ENCODE measurements at regions not wholly inside any gene's neighbourhood (a gene's known extent, or its start where the extent isn't known, plus 50 kb on each side); places are given as distances from the start of the nearest gene placed in this dataset.

- Histone ChIP-seq H4K20me1 (ENCODE audit: insufficient read depth, low read length) (no peaks in the 10 kb centered on the region), H3K27me3 (ENCODE audit: control insufficient read depth in 1 of 2, insufficient read depth in 2 of 2, low read length in 2 of 2) (no peaks in the 10 kb centered on the region; a peak in 1 of 5 replicates), H3K79me2 (ENCODE audit: insufficient read depth, low read length) (no peaks in the 10 kb centered on the region), H3K4me2 (ENCODE audit: low read depth, low read length) (no peak overlapping the region), H3K9ac (ENCODE audit: insufficient read depth, low read depth, low read length) (no peak overlapping the region), H3K36me3 (replicated peaks in 1 of 2; ENCODE audit: control insufficient read depth in 1 of 2, insufficient read depth in 2 of 2, low read length in 2 of 2) (no peaks in the 10 kb centered on the region), H3K4me3 (replicated peaks in 1 of 3; ENCODE audit: insufficient read depth in 1 of 3, low read depth in 2 of 3, low read length in 3 of 3) (no peak overlapping the region), H3K4me1 (ENCODE audit: insufficient read depth, low read length) (no peaks in the 10 kb centered on the region), H2AFZ (ENCODE audit: low read length) (no peak overlapping the region), H3K9me3 (ENCODE audit: low read length) (no peaks in the 10 kb centered on the region), H3K27ac (ENCODE audit: extremely low read length, insufficient read depth, low read length) (no peak overlapping the region)
- BruUV-seq (replicated peaks), result no TSS peak
- FAIRE-seq, result no peak
- no peak for DNase-seq (ENCODE audit: low spot score)
- intact Hi-C loops (cut with micrococcal nuclease; ENCODE audit: unreplicated experiment) (no loop called here), in situ Hi-C loops (cut with HindIII; ENCODE audit: extremely low pct_ligation_motif_present, low pct_unique_long_range_greater_than_20kb) (no loop called here)
- CTCF ChIA-PET (ENCODE audit: low intra/inter-chr PET ratio, low total read pairs), result no interaction called here
- ATAC-seq, result no peak
- POLR2A ChIA-PET, result no interaction called here
- 5% methylated on average over 1 of the region's 1 CpG for WGBS (ENCODE audit: low lambda C conversion rate)
- no peak for TF ChIP-seq E2F2 (CRISPR knock-in tag; IDR thresholded peaks at IDR 0.05; ENCODE audit: borderline replicate concordance)
- no peak for TF ChIP-seq ISL2 (CRISPR knock-in tag; IDR thresholded peaks at IDR 0.05)
- no peak for TF ChIP-seq HHEX (CRISPR knock-in tag; IDR thresholded peaks at IDR 0.05)
- TF ChIP-seq ZNF639 (CRISPR knock-in tag; conservative IDR thresholded peaks at IDR 0.05), result no peak
- no peak for TF ChIP-seq ZNF230 (CRISPR knock-in tag; IDR thresholded peaks at IDR 0.05)
- TF ChIP-seq HOXA3 (CRISPR knock-in tag; IDR thresholded peaks at IDR 0.05), result no peak
- TF ChIP-seq HNRNPLL (IDR thresholded peaks at IDR 0.05; ENCODE audit: low read depth, low read length, poor library complexity, severe bottlenecking), result no peak
- TF ChIP-seq, protein P1, sequence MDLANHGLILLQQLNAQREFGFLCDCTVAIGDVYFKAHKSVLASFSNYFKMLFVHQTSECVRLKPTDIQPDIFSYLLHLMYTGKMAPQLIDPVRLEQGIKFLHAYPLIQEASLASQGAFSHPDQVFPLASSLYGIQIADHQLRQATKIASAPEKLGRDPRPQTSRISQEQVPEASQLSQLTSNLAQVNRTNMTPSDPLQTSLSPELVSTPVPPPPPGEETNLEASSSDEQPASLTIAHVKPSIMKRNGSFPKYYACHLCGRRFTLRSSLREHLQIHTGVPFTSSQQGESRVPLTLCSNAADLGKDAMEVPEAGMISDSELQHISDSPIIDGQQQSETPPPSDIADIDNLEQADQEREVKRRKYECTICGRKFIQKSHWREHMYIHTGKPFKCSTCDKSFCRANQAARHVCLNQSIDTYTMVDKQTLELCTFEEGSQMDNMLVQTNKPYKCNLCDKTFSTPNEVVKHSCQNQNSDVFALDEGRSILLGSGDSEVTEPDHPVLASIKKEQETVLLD (CRISPR knock-in tag; IDR thresholded peaks at IDR 0.05; ENCODE audit: low read depth), result no peak
- TF ChIP-seq, protein P2, sequence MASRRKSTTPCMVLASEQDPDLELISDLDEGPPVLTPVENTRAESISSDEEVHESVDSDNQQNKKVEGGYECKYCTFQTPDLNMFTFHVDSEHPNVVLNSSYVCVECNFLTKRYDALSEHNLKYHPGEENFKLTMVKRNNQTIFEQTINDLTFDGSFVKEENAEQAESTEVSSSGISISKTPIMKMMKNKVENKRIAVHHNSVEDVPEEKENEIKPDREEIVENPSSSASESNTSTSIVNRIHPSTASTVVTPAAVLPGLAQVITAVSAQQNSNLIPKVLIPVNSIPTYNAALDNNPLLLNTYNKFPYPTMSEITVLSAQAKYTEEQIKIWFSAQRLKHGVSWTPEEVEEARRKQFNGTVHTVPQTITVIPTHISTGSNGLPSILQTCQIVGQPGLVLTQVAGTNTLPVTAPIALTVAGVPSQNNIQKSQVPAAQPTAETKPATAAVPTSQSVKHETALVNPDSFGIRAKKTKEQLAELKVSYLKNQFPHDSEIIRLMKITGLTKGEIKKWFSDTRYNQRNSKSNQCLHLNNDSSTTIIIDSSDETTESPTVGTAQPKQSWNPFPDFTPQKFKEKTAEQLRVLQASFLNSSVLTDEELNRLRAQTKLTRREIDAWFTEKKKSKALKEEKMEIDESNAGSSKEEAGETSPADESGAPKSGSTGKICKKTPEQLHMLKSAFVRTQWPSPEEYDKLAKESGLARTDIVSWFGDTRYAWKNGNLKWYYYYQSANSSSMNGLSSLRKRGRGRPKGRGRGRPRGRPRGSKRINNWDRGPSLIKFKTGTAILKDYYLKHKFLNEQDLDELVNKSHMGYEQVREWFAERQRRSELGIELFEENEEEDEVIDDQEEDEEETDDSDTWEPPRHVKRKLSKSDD (CRISPR knock-in tag; IDR thresholded peaks at IDR 0.05; ENCODE audit: low read depth), result no peak
- TF ChIP-seq ZIK1 (CRISPR knock-in tag; IDR thresholded peaks at IDR 0.05; ENCODE audit: borderline replicate concordance, low read depth), result no peak
These were observed 186.4 kb downstream of the SYT10 start for GRCh38 chr12:33253178-33253577.
